HG03095 (cell line): ENCODE measurements at regions not wholly inside any gene's neighbourhood (a gene's known extent, or its start where the extent isn't known, plus 50 kb on each side); places are given as distances from the start of the nearest gene placed in this dataset.

Source experiments
- ATAC-seq: cut with Tn5 transposase; IDR thresholded peaks from one replicate; pipeline ENCODE4 v1.9.1; 2021; ENCODE audit warnings: moderate library complexity; ENCODE audit not compliant: unreplicated experiment

DNA sequence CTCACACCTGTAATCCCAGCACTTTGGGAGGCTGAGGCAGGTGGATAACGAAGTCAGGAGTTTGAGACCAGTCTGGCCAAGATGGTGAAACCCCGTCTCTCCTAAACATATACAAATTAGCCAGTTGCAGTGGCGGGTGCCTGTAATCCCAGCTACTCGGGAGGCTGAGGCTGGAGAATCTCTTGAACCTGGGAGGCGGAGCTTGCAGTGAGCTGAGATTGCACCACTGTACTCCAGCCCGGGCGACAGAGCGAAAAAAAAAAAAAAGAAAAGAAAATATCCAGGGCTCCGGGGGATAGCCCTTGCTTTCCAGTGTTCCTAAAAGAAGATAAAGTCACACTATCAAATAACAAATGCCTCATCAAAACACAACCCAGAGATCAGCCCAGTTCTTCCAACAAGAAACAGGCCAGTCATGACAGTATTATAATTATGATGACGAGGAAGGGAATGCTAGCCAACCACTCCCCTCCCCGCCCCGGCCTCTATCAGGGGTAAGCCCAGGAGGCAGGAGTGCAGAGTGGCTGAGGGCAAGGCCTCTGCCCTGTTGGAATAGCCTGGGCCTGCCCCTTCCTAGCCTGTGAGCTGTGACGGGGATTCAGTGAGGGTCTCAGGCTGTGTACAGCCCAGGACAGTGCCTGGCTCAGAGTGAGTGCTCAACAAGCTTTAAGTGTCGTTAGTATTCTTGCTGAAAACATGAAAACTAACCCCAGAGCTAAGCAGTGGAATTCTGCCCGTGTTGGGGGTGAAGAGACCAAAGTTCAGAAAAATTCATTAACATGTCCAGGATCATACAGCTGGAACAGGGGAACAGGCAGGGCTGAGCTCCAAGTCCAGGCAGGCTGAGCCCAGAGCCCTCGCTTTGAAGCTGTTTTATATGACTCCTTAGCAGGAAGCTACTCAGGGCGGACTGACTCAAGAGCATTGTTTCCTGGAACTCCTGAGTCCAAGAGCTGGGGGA, 54.3 kb downstream of the FAM241B start:
- no peak for ATAC-seq

DNA sequence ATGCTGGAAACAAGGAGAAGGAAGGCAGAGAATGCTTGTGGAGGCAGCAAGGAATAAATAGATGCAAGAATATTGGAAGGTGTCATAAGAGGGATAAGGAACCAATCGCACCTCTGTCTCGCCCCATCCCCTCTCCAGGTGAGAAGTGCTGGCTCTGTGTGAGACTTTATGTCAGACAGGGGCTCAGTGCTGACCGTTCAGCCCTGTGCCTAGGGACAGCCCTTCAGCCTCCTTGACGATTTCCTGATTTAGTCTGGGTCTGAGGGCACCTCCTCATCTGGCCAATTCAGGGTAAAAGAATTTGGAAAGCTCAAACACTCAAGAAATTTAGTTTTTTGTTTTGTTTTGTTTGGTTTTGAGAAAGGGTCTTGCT, 54.9 kb downstream of the FAM241B start:
- no peak for ATAC-seq

DNA sequence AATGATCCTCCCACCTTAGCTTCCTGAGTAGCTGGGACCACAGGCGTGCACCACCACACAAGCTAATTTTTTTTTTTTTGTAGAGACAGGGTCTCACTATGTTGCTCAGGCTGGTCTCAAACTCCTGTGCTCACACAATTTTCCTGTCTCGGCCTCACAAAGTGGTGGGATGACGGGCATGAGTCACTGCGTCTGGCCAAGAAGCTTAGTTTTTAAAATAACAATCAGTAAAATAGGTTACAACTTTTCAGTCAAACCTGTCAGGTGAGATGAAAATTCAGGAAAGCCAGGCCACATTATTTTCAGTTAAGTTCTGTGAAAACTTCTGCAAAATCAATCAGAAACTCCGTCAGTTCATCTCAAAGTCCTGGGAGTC, 55.4 kb downstream of the FAM241B start:
- no peak for ATAC-seq

DNA sequence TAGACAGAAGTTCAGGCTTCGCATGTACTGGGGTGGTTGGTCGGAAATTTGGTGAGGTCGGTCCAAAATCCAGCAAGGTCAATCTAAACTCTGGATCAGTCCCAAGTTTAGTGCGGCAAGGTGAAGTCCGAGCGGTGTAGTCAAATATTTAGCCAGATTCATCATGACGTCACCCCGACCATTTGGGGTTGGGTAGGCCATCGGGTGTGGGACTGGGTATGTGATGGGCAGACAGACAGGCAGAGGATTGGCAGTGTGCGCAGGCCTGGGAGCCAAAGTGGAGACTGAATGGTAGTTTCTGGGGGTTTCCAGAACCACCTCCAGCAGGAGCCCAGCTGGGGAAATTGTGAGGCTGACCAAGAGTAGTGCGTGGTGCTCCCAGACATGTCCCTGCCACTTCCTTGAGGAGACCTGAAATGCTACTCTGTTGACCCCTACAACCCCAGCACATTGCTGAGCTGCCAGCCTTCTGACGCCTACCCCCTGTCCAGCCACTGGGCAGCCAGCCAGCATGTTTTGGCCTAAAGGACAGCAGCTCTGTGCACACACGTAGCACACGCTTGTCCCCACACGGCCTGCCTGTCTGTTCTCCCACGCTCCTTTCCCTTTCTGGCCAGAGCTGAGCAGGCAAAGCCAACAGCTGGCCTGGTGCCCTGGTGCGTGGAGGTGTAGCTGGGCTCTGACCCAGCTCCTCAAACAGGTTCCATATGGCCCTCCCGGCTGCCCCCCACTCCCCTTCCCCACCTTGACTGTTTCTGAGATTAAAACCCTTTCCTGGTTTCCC, 55.9 kb downstream of the FAM241B start:
- ATAC-seq, result no peak

DNA sequence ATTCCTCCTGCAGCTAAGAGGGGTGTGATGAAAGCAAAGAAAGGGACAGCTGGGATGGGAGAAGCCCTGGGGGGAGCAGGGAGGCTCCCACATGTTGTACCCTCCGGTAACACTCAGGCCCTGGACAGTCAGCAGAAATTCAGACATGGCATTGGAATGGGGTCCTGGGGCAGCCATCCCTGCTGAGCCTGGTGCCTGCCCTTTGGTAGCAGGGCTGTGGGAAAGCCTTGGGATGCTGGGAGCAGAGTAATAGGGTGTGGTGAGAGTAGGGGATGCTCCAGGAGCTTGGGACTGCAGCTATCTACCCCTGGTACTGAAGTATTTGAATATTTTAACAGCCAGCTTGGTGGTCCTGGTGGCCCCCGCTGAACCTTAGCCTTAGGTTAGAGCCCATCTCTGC, 56.8 kb downstream of the FAM241B start:
- no peak for ATAC-seq

DNA sequence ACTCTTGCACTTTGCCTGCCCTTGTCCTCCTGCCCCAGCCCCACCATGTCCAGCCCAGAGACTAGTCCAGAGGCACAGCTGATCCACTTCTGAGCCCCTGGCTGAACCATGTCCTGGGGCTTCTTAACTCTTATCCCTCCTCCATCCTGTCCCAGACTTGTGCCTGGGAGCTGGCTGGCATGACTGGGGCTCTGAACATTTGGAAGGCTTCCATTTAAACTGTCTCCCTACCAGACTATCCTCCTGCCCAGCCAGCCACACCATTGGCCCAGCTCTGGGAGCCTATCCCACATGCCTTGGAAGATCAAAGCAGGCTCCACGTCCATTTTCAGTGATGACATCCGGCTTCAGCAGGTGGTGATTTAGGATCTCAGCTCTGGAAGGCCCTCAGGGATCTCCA, 57.4 kb downstream of the FAM241B start:
- no peak for ATAC-seq

DNA sequence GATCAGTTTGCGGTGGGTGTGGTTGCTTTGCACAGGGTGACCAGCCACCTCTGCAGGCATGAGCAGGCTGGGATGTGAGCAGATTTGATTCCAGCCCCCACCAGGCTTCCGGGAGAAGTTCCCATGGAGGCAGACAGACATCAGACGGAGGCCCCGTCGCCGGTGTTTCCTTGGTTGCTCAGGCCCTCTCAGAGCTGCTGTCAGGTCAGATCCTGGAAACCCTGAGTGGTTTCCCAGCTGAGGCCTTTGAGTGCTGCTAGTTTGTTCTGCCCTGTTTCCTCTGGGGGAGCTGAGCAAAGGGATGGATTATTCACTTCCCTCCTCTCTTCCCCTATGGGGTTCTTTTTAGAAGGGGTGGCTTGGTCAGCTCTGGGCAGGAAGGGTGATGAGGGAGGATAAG, 62.2 kb downstream of the FAM241B start:
- ATAC-seq, result no peak

DNA sequence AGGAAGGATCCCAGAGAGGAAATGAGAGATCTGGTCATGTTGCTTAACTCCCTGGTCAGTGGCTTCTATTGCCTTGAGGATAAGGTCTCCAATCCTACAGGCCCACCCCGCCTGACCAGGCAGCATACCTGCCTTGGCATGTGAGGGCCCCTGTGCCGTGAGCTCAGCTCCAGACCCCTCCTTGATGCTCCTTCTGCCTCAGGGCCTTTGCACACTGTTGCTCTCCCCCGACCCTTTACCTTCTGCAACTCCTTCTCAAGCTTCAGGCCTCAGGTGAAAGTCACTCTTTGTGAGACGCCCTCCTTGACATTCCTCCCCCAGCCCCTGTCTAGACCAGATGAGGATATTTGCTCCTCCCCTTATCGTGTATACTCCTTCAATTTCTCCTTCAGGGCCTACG, 62.8 kb downstream of the FAM241B start:
- no peak for ATAC-seq

DNA sequence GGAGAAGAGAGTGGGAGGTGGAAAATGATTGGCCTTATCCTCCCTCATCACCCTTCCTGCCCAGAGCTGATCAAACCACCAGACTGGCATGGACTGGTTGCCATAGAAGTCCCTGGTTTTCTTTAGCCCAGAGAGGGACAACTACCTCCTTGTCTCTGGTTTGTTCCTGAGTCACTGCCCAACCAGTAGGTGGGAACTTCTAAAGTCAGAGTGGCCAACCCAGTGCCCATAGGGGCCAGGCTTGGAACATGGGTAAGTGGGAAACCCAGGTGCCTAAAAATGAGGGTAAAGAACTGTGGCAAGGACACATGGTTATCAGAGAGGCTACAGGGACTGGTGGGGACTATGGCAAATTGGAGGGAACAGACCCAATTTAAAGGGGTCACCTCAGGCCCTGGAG, 63.8 kb downstream of the FAM241B start:
- no peak for ATAC-seq

DNA sequence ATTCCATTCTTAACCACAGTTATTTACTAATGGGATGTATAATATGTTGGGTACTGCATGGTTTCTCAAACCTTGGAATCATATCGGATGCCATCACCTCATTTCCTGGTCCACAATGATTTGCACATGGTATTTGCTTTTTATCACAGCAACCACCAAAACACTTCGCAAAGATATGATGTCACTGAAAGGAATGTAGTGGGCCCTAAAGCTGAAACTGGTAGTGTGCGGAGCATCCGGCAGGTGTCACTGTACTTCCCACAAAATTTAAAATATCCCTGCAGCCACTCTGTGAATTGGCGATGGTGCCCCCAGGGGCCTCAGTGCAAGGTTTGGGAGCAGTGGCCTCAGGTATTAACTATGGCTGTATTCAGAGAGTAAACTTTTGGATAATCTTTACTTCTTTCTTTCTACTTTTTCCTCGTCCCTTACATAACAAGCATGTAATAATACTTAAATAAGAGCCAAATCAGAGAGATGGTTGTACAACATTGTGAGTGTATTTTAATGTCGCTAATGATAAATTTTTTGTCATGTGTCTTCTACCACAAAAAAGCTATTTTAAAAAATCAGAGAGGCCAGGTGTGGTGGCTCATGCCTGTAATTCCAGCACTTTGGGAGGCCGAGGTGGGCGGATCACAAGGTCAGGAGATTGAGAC, 66.2 kb downstream of the FAM241B start:
- no peak for ATAC-seq

DNA sequence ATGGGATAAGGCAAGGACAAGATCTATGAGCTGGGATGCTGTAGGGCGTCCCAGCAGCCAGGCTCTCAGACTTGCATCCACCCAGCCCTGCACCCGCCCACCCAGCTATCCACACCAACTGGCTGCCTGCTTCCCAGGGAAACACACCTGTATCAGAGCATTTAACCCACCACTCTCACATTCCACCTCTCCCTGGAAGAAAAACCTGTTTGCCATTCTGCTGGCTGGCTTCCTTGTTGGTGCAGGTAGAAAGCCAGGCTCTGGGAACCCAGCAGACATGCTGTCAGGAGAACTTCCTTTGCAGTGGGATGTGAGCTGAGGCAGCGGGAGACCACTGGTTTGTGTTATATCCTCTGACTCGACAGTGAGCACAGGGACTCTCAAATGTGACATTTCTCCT, 67.0 kb downstream of the FAM241B start:
- ATAC-seq, result no peak

DNA sequence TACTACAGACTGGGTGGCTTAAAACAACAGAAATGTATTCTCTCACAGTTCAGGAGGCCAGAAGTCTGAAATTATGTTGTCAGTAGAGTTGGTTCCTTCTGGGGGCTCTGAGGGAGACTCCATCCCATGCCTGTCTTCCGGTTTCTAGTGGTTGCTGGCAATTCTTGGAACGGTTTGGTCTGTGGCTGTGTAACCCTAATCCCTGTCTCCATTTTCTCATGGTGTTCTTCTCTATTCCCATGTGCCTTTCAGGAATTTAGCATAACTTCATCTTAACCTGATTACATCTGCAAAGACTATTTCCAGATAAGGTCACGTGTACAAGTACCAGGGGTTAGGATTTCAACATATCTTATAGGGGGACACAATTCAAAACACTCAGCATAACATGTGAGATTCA, 73.2 kb downstream of the FAM241B start:
- no peak for ATAC-seq

DNA sequence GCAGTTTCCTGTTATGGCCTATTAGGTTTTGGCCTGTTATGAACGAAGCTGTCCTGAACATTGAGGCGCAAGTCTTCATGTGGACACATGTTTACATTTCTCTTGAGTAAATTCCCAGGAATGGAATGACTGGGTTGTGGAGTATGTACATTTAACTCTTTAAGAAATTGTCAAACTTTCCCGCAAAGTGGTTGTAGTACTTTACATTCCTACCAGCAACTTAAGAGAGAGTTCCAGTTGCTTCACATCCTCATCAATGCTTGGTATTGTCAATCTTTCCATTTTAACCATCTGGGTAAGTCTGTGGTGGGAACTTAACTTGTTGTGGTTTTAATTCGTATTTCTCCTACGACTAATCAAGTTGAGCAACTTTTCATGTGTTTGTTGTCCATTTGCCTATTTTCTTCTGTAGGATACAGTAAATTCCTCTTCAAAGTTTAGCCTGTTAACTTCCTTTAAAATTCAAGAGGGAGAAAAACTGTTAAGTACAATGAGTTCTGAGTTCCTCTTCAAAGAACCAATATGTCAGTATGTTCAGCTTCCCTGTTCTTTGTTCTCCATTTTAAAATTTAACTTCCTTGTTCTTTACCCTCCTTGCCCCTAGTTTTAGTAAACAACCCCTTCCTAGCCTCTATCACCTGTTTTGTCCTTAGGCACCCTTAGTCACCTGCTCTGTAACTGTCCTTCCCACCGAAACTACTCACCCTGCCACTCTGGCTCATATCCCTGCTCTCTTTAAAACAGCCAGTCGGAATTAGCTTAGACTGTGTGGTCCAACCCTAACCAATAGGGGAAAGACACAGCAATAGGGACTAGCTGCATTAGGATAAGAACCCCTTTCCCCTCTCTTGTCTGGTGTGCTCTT, 74.0 kb downstream of the FAM241B start:
- no peak for ATAC-seq

DNA sequence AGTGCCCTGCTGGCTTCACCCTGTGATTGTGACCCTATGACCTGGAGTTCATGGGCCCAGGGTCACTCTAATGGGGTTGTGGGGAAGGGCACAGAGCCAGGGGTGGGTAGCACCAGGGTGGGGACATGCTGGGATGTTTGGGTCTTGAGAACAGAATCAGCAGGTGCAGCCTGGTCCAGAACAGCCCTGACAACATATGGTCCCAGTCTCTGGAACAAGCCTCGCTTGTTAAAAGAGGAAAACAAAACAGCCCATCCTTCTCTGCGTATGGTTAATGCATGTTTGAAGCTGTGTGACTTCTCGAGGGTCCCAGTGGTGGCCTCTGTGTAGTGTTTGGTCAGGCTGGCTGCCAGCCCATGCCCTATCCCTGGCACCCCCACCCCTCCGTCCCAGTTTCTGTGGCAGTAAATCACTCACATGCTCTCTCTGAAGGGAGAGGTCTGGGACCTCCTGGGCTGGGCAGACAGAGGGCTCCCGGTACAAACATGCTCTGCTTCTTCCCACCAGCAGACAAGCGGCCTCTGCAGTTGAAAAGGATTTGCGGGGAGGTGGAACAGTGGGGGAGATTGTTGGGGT, 79.4 kb downstream of the FAM241B start:
- ATAC-seq, result no peak

DNA sequence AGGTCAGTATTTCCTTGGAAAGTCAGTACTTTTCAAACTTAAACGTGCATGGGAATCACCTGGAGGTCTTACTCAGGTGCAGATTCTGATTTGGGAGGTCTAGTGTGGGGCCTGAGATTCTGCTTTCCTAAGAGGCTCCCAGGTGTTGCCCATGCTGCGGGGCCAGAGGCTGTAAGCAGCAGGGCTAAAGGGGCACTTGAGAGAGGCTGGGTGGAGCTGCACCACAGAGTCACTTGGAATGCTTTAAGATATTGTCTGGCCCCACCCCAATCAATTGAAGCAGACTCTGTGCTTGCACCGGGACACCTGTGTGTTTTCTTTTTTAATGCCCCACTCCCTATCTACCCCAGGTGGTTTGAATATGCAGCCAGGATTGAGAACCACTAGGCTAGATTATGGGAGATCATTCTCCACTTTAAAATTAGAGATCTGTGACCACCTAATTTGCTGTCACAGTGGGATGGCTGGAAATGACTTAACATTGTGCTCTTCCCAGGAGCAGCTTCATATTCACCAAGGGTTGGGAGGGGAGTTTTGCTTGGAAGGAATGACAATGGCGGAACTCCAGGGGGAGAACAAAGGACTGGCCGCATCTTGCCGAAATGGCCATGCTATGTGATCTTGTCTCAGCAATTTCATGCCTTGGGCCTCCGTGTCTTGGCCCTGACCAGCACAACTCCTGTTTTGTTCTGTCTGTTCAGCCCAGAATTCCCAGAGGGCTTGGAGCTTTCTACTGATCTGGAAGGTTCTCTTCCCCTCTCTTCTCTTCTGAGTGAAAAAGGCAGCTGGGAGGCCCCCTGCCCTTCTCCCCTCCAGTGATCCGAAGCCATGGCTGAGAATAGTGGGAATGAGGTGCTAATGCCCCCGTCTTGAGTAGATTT, 80.2 kb downstream of the FAM241B start:
- no peak for ATAC-seq

DNA sequence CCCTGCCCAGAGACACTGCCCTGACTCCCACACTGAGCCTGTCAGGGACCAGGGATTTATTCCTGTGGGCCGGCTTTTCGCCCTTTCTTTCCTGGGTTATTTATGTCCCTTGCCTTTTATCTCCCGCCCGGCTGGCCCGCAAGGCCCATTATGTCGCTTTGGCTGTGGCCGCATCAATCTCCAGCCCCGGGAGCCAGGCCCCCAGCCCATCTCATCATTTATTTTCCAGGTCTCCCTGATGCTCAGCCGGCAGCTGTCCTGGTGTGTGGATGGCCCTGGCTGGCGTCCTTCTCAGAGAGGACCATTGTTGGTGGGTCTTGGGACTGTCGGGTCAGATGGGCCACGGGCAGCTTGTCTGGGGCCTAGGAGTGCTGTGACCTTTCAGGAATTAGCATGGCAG, 82.3 kb downstream of the FAM241B start:
- no peak for ATAC-seq

DNA sequence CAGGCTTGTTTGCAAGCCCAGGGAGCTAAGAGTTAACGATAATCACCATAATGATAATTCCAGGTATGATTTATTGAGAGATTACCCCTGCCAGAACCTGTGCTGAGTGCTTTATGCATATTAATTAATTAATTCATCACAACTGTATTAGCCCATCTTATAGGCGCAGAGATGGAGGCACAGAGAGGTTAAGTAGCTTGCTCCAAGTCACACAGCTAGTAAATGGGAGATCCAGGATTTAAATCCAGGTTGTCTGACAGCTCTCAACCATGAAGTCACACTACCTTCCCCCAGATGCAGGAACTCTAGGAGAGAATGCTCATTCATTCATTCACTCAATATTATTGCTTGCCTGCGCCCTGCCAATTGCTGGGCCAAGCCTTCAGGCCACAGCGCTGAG, 84.5 kb downstream of the FAM241B start:
- no peak for ATAC-seq

DNA sequence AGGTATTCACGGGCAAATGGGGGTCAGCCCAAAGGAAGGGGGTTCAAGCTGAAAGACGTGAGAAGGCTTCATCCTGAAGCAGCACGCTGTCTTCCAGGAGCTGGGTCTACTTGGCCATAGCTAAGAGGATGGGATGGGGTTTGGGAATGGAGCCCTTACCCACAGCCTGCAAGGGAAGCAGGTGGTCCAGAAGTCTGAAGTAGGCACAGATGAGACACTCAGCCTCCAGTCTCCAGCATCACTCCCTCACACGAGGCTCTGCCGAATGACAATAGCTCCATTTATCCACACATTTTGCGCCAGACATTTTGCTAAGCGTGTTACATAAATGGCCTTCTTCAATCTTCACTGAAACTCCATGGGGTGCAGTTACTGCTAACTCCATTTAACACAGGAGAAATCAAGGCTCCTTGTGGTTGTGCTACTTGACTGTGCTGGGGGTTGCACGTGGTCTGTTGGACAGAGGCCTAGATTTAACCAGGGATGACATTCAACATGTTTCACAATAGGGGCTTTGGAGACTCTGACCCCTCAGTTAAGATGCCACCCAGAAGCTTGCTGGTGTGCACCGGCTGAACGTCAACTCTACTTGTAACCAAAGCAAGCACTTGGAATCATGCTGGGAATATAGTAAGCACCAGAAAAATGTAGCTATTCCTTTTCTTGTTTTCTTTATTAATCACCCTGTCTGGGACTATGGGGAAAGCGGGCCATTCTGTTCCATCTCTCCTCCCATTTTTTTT, 85.3 kb downstream of the FAM241B start:
- no peak for ATAC-seq
